IMR-90 (cell line): ENCODE measurements at regions not wholly inside any gene's neighbourhood (a gene's known extent, or its start where the extent isn't known, plus 50 kb on each side); places are given as distances from the start of the nearest gene placed in this dataset.

Experiments used
- ATAC-seq: fragments of 200-7000 bp; cut with Tn5 transposase; 2 replicates; pipeline ENCODE4 v1.9.1; 2020; ENCODE audit warnings: low read depth, mild to moderate bottlenecking, moderate library complexity
- BruUV-seq: library from RNA; stranded (reverse); fragments of 400-500 nt; replicated peaks from 2 replicates; lab custom pipeline; 2021; lab: Mats Ljungman, UMichigan
- CTCF ChIA-PET: fragments of 300-600 bp; formaldehyde crosslinking; extraction: SDS; loops from one replicate; lab custom pipeline; 2021; ENCODE audit warnings: antibody characterized with exemption; lab: Yijun Ruan, JAX
- POLR2A ChIA-PET: fragments of 300-600 bp; sonication (Branson Sonifier 250); formaldehyde crosslinking; loops from one replicate; lab custom pipeline; 2022; ENCODE audit warnings: antibody characterized with exemption; ENCODE audit not compliant: unreplicated experiment; lab: Charles Lee
- DNase-seq: peaks from one replicate; pipeline ENCODE4 v3.0.0; 2013
- H2AFZ ChIP-seq: replicated peaks from 2 replicates; pipeline ENCODE3; 2013; ENCODE audit warnings: low read length, mild to moderate bottlenecking; ENCODE audit not compliant: poor library complexity
- H2AK5ac ChIP-seq: 2 replicates; pipeline ENCODE4 v1.6.1; 2013; ENCODE audit warnings: low read depth, low read length, inconsistent platforms
- H2AK9ac ChIP-seq: replicated peaks from 2 replicates; pipeline ENCODE3; 2013; ENCODE audit warnings: mild to moderate bottlenecking, low read depth, low read length, moderate library complexity; ENCODE audit not compliant: poor library complexity
- H2BK120ac ChIP-seq: 2 replicates; pipeline ENCODE4 v1.6.1; 2013; ENCODE audit warnings: low read depth, low read length, inconsistent platforms
- H2BK15ac ChIP-seq: 3 replicates; pipeline ENCODE4 v1.6.1; 2013; ENCODE audit warnings: low read depth, low read length, inconsistent platforms
- H2BK20ac ChIP-seq: 2 replicates; pipeline ENCODE4 v1.6.1; 2013; ENCODE audit warnings: low read depth, mild to moderate bottlenecking, inconsistent platforms, low read length, moderate library complexity
- H2BK5ac ChIP-seq: 2 replicates; pipeline ENCODE4 v1.6.1; 2013; ENCODE audit warnings: mild to moderate bottlenecking, low read depth, low read length, inconsistent platforms; ENCODE audit not compliant: poor library complexity, severe bottlenecking
- H3K14ac ChIP-seq: replicated peaks from 2 replicates; pipeline ENCODE4 v1.6.1; 2013; ENCODE audit warnings: low read depth, low read length, inconsistent platforms
- H3K18ac ChIP-seq: 2 replicates; pipeline ENCODE4 v1.6.1; 2013; ENCODE audit warnings: low read depth, low read length, control low read depth
- H3K23ac ChIP-seq: 2 replicates; pipeline ENCODE4 v1.6.1; 2013; ENCODE audit warnings: low read depth, low read length, inconsistent platforms
- H3K27ac ChIP-seq: 2 replicates; pipeline ENCODE4 v1.5.1; 2013; ENCODE audit warnings: mild to moderate bottlenecking, control low read depth, low read length; ENCODE audit not compliant: insufficient read depth
- H3K27me3 ChIP-seq: 2 replicates; pipeline ENCODE4 v1.6.1; 2013; ENCODE audit warnings: low read length; ENCODE audit not compliant: control insufficient read depth, insufficient read depth
- H3K36me3 ChIP-seq: 2 replicates; pipeline ENCODE4 v1.6.1; 2013; ENCODE audit warnings: low read length, mixed read lengths; ENCODE audit not compliant: control insufficient read depth, insufficient read depth
- H3K4ac ChIP-seq: 2 replicates; pipeline ENCODE4 v1.6.1; 2013; ENCODE audit warnings: low read depth, low read length, inconsistent platforms
- H3K4me1 ChIP-seq: 2 replicates; pipeline ENCODE4 v1.6.1; 2013; ENCODE audit warnings: low read length, mixed read lengths; ENCODE audit not compliant: control insufficient read depth, insufficient read depth
- H3K4me2 ChIP-seq: 2 replicates; pipeline ENCODE4 v1.6.1; 2013; ENCODE audit warnings: low read depth, mild to moderate bottlenecking, control low read depth, low read length, moderate library complexity
- H3K4me3 ChIP-seq: 2 replicates; pipeline ENCODE4 v1.5.1; 2013; ENCODE audit warnings: low read depth, mild to moderate bottlenecking, control low read depth, low read length, moderate library complexity; ENCODE audit not compliant: insufficient read depth
- H3K56ac ChIP-seq: 2 replicates; pipeline ENCODE4 v1.6.1; 2013; ENCODE audit warnings: low read length, inconsistent platforms; ENCODE audit not compliant: insufficient read depth; ENCODE audit errors: extremely low read depth
- H3K79me1 ChIP-seq, 2 experiments: 2 replicates each; pipeline ENCODE4 v1.6.1; 2013; ENCODE audit warnings: low read length in 2 of 2, inconsistent platforms in 1 of 2, low read depth in 1 of 2
- H3K9ac ChIP-seq: 2 replicates; pipeline ENCODE4 v1.6.1; 2013; ENCODE audit warnings: low read depth, low read length, control low read depth
- H3K9me1 ChIP-seq: 2 replicates; pipeline ENCODE4 v1.6.1; 2013; ENCODE audit warnings: low read length, inconsistent platforms; ENCODE audit not compliant: insufficient read depth
- H3K9me3 ChIP-seq: 2 replicates; pipeline ENCODE4 v1.6.1; 2013; ENCODE audit warnings: low read length; ENCODE audit not compliant: control insufficient read depth, insufficient read depth
- H4K20me1 ChIP-seq: 2 replicates; pipeline ENCODE4 v1.6.1; 2013; ENCODE audit warnings: low read length, inconsistent platforms; ENCODE audit not compliant: insufficient read depth
- H4K5ac ChIP-seq: 2 replicates; pipeline ENCODE4 v1.6.1; 2013; ENCODE audit warnings: mild to moderate bottlenecking, low read depth, low read length, control low read depth
- H4K8ac ChIP-seq, 2 experiments: 2 replicates each; pipeline ENCODE4 v1.6.1; 2013; ENCODE audit warnings: low read depth in 2 of 2, low read length in 2 of 2, control low read depth in 1 of 2, inconsistent platforms in 1 of 2
- H4K91ac ChIP-seq: 2 replicates; pipeline ENCODE4 v1.6.1; 2013; ENCODE audit warnings: low read depth, low read length, inconsistent platforms; ENCODE audit not compliant: insufficient read depth
- CEBPB ChIP-seq: IDR thresholded peaks from 2 replicates; pipeline ENCODE4 v1.6.1; 2012; ENCODE audit warnings: low read depth, low read length, improper control_type of control experiment
- CHD1 ChIP-seq: IDR thresholded peaks from 2 replicates; pipeline ENCODE4 v1.6.1; 2012; ENCODE audit warnings: low read depth, low read length, improper control_type of control experiment
- ELK1 ChIP-seq: fragments of 150-350 bp; IDR thresholded peaks from 2 replicates; pipeline ENCODE4 v1.6.1; 2016; ENCODE audit warnings: low read depth, mild to moderate bottlenecking, low read length, moderate library complexity, borderline replicate concordance
- FOS ChIP-seq: fragments of 150-350 bp; IDR thresholded peaks from 2 replicates; pipeline ENCODE4 v1.6.1; 2016; ENCODE audit warnings: low read depth, low read length
- MAFK ChIP-seq: IDR thresholded peaks from 2 replicates; pipeline ENCODE4 v1.6.1; 2012; ENCODE audit warnings: low read depth, low read length, improper control_type of control experiment
- MXI1 ChIP-seq: IDR thresholded peaks from 2 replicates; pipeline ENCODE4 v1.6.1; 2012; ENCODE audit warnings: low read depth, mild to moderate bottlenecking, low read length, moderate library complexity, borderline replicate concordance
- NFE2L2 ChIP-seq: fragments of 150-350 bp; IDR thresholded peaks from 2 replicates; pipeline ENCODE4 v1.6.1; 2016; ENCODE audit warnings: low read depth, mild to moderate bottlenecking, low read length
- RAD21 ChIP-seq: IDR thresholded peaks from 2 replicates; pipeline ENCODE4 v1.6.1; 2012; ENCODE audit warnings: low read length, improper control_type of control experiment
- RCOR1 ChIP-seq: IDR thresholded peaks from 2 replicates; pipeline ENCODE4 v1.6.1; 2012; ENCODE audit warnings: mild to moderate bottlenecking, low read length, improper control_type of control experiment; ENCODE audit not compliant: insufficient replicate concordance
- RFX5 ChIP-seq: IDR thresholded peaks from 2 replicates; pipeline ENCODE4 v1.8.0; 2012; ENCODE audit warnings: low read depth, mild to moderate bottlenecking, low read length, moderate library complexity
- SMC3 ChIP-seq: fragments of 150-350 bp; IDR thresholded peaks from 2 replicates; pipeline ENCODE4 v1.6.1; 2016; ENCODE audit warnings: low read depth, mild to moderate bottlenecking, antibody characterized with exemption, low read length, moderate library complexity
- WGBS, 2 experiments: methylation state at CpG; one replicate each; pipeline versions ENCODE4 v1.1.5 to v1.1.7; 2013; ENCODE audit warnings: missing lambda C conversion rate in 2 of 2; ENCODE audit not compliant: insufficient read length in 1 of 2; ENCODE audit errors: extremely low coverage in 2 of 2; 5-methylcytosine and 5-hydroxymethylcytosine counted together
- dilution Hi-C: fragments of 300-500 bp; cut with HindIII; formaldehyde crosslinking; loops from one replicate; pipeline ENCODE4 v1.14.3; 2018; ENCODE audit warnings: low sequenced_read_pairs; ENCODE audit not compliant: unreplicated experiment
- in situ Hi-C: fragments of 300-500 bp; cut with MboI; formaldehyde crosslinking; loops from 3 replicates; pipeline ENCODE4 v1.14.3; 2019; ENCODE audit warnings: low sequenced_read_pairs, inconsistent platforms, mixed read lengths
- intact Hi-C: fragments of 100-400 bp; cut with micrococcal nuclease; formaldehyde crosslinking; loops from 2 replicates; pipeline ENCODE4 v1.10.0; 2022
- TF ChIP-seq, protein P1 (sequence below): conservative IDR thresholded peaks from 2 replicates; pipeline ENCODE4 v1.5.1; 2012; ENCODE audit warnings: mild to moderate bottlenecking, low read depth, low read length, improper control_type of control experiment

DNA sequence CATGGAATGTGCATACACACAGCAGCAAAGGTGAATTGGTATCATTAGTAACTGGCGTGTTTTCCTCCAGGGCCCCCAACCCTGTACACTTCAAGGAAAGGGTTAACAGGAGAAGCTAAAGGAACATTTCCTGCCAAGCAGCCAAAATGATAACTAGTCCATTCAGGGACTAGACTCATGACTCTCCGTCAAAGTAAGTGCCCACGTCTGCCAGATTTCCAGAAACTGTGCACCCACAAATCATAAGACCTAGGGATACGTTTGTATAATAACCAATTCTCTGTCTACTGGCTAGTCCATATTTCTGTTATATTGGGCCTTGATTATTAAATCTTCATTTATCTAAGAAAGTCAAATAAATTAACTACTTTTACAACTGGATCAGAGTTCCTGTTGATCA is 76.0 kb upstream of the NHSL1 start:
- H3K79me1 ChIP-seq = peaks cover 28 to 37% of the 10 kb centered on the region in 2 experiments
- H2BK5ac ChIP-seq = no peak overlapping the region
- no peak overlapping the region for H3K4me3 ChIP-seq
- no peak overlapping the region for H2BK20ac ChIP-seq
- H3K27me3 ChIP-seq = no peaks in the 10 kb centered on the region
- WGBS, 2 experiments = no CpG with 5 or more reads among the region's 4 CpGs
- no peak overlapping the region for H3K23ac ChIP-seq
- TF ChIP-seq NFE2L2 = no peak
- TF ChIP-seq RAD21 = no peak
- TF ChIP-seq, protein P1, sequence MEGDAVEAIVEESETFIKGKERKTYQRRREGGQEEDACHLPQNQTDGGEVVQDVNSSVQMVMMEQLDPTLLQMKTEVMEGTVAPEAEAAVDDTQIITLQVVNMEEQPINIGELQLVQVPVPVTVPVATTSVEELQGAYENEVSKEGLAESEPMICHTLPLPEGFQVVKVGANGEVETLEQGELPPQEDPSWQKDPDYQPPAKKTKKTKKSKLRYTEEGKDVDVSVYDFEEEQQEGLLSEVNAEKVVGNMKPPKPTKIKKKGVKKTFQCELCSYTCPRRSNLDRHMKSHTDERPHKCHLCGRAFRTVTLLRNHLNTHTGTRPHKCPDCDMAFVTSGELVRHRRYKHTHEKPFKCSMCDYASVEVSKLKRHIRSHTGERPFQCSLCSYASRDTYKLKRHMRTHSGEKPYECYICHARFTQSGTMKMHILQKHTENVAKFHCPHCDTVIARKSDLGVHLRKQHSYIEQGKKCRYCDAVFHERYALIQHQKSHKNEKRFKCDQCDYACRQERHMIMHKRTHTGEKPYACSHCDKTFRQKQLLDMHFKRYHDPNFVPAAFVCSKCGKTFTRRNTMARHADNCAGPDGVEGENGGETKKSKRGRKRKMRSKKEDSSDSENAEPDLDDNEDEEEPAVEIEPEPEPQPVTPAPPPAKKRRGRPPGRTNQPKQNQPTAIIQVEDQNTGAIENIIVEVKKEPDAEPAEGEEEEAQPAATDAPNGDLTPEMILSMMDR = no peak
- TF ChIP-seq RFX5 = no peak
- TF ChIP-seq MAFK = no peak
- no peak for TF ChIP-seq MXI1
- TF ChIP-seq FOS = no peak
- no peak for TF ChIP-seq CEBPB
- TF ChIP-seq CHD1 = no peak
- TF ChIP-seq ELK1 = no peak
- no peak for TF ChIP-seq RCOR1
- no peak for TF ChIP-seq SMC3
- intact Hi-C loops = no loop called here
- peaks cover 3% of the 10 kb centered on the region for H3K4me1 ChIP-seq
- no peak overlapping the region for H3K9ac ChIP-seq
- no peak overlapping the region for H2BK15ac ChIP-seq
- no peaks in the 10 kb centered on the region for H3K36me3 ChIP-seq
- no peak for DNase-seq
- H3K27ac ChIP-seq = no peak overlapping the region
- H2AK5ac ChIP-seq = no peak overlapping the region
- no peak overlapping the region for H3K14ac ChIP-seq
- CTCF ChIA-PET = interaction anchor here (1.5 kb wide), 1 partner anchor 14 kb away, joined by 4 read pairs; no protein-coding TSS in a partner anchor
- ATAC-seq = no peak
- H3K56ac ChIP-seq = no peak overlapping the region
- no peak overlapping the region for H3K18ac ChIP-seq
- no peak overlapping the region for H4K91ac ChIP-seq
- H3K9me3 ChIP-seq = no peaks in the 10 kb centered on the region
- no TSS peak for BruUV-seq
- no peak overlapping the region for H4K8ac ChIP-seq
- no peak overlapping the region for H4K5ac ChIP-seq
- no peak overlapping the region for H3K4me2 ChIP-seq
- dilution Hi-C loops = no loop called here
- POLR2A ChIA-PET = interaction anchor here (0.5 kb wide), 1 partner anchor 50 kb away, joined by 7 read pairs; no protein-coding TSS in a partner anchor
- H4K20me1 ChIP-seq = no peaks in the 10 kb centered on the region
- H2BK120ac ChIP-seq = no peak overlapping the region
- no peaks in the 10 kb centered on the region; the same call in 1 of the 2 replicates for H3K9me1 ChIP-seq
- in situ Hi-C loops = no loop called here
- no peak overlapping the region for H3K4ac ChIP-seq
- no peak overlapping the region for H2AFZ ChIP-seq
- H2AK9ac ChIP-seq = no peak overlapping the region
